22Rv1 (cell line): ENCODE measurements at regions not wholly inside any gene's neighbourhood (a gene's known extent, or its start where the extent isn't known, plus 50 kb on each side); places are given as distances from the start of the nearest gene placed in this dataset.

Experiments used
- H3K27ac ChIP-seq: fragments of 450-650 bp; 2 replicates; pipeline ENCODE4 v1.5.1; 2017
- ZFX ChIP-seq: fragments of 450-650 bp; IDR thresholded peaks from 2 replicates; pipeline ENCODE4 v1.6.1; 2017; ENCODE audit warnings: antibody characterized with exemption, borderline replicate concordance
- TF ChIP-seq, protein P1 (sequence below): fragments of 450-650 bp; IDR thresholded peaks from 2 replicates; pipeline ENCODE4 v1.5.1; 2017; ENCODE audit warnings: mild to moderate bottlenecking

DNA sequence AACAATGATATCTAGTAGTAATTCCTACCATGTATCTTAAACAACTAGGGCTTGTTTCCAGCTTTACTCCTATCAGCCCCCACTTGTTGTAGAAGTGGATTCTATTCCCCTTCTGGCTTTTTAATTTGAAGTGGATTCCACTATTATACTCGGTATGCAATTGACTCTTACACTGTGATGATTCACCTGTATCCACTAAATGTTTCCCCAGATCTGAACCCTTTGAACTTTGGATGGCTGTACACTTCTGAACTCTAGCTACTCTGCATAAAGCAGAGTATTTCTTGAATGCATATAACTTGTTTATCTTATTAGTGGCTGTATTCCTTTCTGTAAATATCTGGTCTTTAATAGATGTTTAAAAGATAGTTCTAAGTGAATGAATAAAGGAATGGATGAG lies 538.4 kb upstream of the NRSN1 start:
- TF ChIP-seq, protein P1, sequence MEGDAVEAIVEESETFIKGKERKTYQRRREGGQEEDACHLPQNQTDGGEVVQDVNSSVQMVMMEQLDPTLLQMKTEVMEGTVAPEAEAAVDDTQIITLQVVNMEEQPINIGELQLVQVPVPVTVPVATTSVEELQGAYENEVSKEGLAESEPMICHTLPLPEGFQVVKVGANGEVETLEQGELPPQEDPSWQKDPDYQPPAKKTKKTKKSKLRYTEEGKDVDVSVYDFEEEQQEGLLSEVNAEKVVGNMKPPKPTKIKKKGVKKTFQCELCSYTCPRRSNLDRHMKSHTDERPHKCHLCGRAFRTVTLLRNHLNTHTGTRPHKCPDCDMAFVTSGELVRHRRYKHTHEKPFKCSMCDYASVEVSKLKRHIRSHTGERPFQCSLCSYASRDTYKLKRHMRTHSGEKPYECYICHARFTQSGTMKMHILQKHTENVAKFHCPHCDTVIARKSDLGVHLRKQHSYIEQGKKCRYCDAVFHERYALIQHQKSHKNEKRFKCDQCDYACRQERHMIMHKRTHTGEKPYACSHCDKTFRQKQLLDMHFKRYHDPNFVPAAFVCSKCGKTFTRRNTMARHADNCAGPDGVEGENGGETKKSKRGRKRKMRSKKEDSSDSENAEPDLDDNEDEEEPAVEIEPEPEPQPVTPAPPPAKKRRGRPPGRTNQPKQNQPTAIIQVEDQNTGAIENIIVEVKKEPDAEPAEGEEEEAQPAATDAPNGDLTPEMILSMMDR: no peak
- TF ChIP-seq ZFX: no peak
- H3K27ac ChIP-seq: no peak overlapping the region

DNA sequence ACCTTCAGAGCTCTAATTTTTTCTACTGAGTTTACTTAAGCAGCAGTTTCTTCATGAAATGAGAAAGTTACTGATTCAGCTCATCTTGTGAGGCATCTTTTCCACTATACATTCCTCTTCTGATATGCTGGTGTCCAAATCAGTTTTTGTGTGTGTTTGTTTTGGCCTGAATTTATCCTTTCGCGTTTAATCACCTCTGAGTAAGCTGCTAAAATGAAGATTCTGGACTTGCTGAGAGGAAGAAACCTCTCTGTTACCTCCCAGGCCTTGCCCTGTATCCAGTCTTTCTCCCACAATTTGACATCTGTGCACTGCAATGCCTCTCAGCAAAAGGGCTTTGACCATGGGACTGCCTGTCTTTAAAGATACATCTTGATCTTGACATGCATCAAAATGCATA lies 536.2 kb upstream of the NRSN1 start:
- no peak overlapping the region for H3K27ac ChIP-seq
- TF ChIP-seq, protein P1: no peak
- no peak for TF ChIP-seq ZFX

DNA sequence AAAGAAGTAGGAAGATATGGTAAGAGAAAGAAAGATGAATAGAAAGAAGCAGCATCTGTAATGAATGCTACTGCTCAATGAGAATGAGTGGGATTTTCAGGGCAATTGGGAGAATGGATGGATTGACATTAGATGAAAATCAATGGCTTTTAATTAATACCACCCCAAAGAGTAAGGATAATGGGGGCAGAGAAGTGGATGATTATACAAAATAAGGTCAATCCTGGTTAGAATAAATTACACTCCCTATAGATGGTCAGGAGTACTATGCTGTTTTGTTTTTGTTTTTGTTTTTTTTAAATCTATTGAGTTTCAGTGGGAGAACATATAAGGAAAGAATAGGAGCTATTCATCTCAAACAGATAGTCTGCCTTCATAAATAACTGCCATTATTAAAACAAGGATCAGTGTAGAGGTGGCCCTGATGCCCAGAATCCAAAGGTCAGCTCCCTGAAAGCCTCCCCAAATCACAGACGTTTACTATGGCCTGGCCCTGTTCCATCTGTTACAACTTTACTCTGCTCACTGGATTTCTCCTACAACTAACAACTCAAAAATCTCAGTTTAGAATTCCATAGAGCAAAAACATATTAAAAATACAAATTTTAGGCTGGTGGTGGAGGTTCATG lies 535.4 kb upstream of the NRSN1 start:
- TF ChIP-seq ZFX: no peak
- TF ChIP-seq, protein P1: no peak
- no peak overlapping the region for H3K27ac ChIP-seq

DNA sequence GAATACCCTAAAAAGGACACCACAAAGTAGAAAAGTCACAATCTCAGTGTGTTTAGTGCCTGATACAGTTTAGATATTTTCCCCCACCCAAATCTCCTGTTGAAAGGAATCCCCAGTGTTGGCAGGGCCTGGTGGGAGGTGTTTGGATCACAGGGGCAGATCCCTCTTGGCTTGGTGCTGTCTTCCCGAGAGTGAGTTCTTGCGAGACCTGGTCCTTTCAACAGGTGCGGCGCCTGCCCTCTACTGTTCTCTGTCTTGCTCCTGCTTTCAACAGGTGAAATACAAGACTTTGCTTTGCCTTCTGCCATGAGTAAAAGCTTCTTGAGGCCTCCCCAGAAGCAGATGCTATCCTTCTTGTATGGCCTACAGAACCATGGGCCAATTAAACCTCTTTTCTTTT lies 534.3 kb upstream of the NRSN1 start:
- H3K27ac ChIP-seq: no peak overlapping the region

DNA sequence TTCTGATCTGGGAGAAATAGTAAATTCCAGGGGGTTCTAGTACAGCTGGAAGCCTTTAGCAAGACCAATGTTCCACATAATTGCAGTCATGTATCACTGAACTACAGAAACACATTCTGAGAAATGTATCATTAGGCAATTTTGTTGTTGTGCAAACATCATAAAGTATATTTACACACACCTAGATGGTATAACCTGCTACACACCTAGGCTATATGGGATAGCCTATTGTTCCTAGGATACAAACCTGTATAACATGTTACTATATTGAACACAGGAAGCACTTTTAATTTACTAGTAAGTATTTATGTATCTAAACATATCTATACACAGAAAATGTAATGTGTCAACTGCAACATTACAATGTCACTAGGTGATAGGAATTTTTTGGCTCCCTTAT lies 525.9 kb upstream of the NRSN1 start:
- TF ChIP-seq, protein P1: no peak
- TF ChIP-seq ZFX: no peak
- H3K27ac ChIP-seq: no peak overlapping the region

More for the DNA sequence above, 534.3 kb upstream of the NRSN1 start:
- TF ChIP-seq ZFX: no peak
- TF ChIP-seq, protein P1: no peak

DNA sequence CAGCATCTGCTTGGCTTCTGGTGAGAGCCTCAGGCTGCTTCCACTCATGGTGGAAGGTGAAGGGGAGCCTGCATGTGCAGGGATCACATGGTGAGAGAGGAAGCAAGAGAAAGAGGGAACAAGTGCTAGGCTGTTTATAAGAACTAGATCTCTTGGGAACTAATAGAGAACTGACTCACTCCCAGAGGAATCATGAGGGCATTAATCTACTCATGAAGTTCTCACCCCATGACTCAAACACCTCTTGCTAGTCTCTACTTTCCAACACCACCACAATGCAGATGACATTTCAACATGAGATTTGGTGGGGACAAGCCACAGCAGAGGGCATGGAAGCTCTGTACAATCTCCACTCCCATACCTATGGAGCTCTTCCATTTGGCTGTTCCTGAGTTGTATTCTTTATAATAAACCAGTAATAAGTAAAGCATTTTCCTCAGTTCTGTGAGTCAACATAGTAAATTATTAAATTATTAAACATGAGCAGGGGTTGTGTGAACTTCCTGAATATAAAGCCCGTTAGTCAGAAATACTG lies 524.1 kb upstream of the NRSN1 start:
- H3K27ac ChIP-seq: no peak overlapping the region
- TF ChIP-seq ZFX: no peak
- TF ChIP-seq, protein P1: no peak

DNA sequence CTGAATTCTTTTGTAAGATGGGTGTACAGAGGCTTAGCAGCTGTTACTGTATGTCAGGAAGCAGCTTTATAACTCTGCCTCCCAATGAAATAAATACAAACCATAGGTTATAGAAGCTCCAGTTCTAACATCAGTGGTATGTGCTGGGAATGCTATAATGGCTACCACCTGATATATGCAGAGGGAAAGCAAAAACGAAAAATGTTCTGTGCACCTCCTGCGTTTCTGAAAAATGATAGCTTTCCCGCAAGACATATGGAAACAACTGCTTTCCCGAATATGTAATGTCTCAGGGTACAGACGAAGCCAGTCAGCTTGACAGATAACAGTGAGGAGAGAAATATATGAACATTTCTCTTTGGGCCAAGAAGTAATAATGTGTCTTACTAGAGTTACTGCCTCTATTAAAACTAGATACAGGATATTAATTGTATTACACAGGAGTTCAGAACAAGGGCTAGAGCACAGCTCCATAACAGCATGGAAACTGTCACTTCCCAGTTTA lies 517.0 kb upstream of the NRSN1 start:
- H3K27ac ChIP-seq: no peak overlapping the region
- TF ChIP-seq, protein P1: no peak
